CD4-positive, CD25-positive, alpha-beta regulatory T cell (primary cell): ENCODE measurements at regions not wholly inside any gene's neighbourhood (a gene's known extent, or its start where the extent isn't known, plus 50 kb on each side); places are given as distances from the start of the nearest gene placed in this dataset.

Experiments
- ATAC-seq, 2 donors: fragments of 150-1000 bp; cut with Tn5 transposase; one replicate each; pipeline ENCODE4 v1.10.0; 2021; ENCODE audit warnings: low read depth in 2 of 2, moderate number of reproducible peaks in 2 of 2, moderate library complexity in 1 of 2
- DNase-seq, 3 donors: peaks; one replicate each; pipeline versions ENCODE4 v3.0.0 to v3.0.0-alpha.2; 2012 to 2022; ENCODE audit warnings: mixed read lengths in 1 of 3
- H3K27ac ChIP-seq: one replicate; pipeline ENCODE4 v1.7.0; 2013; ENCODE audit warnings: mild to moderate bottlenecking, low read length; ENCODE audit not compliant: insufficient read depth, poor library complexity, severe bottlenecking
- H3K27me3 ChIP-seq: one replicate; pipeline ENCODE4 v1.7.0; 2013; ENCODE audit warnings: low read length; ENCODE audit not compliant: control insufficient read depth, insufficient read depth
- H3K36me3 ChIP-seq: one replicate; pipeline ENCODE4 v1.7.0; 2013; ENCODE audit warnings: mild to moderate bottlenecking, low read length, moderate library complexity; ENCODE audit not compliant: control insufficient read depth, insufficient read depth
- H3K4me1 ChIP-seq: 2 replicates; pipeline ENCODE4 v1.7.0; 2013; ENCODE audit warnings: mild to moderate bottlenecking, low read length; ENCODE audit not compliant: insufficient read depth, control insufficient read depth, poor library complexity, severe bottlenecking
- H3K4me3 ChIP-seq: one replicate; pipeline ENCODE4 v1.7.0; 2013; ENCODE audit warnings: low read depth, mild to moderate bottlenecking, low read length, moderate library complexity
- H3K9me3 ChIP-seq, 2 experiments: 1 replicate in 1 of 2; 2 replicates in 1 of 2; pipeline ENCODE4 v1.7.0; 2013; ENCODE audit warnings: low read length in 2 of 2, mild to moderate bottlenecking in 1 of 2, moderate library complexity in 1 of 2; ENCODE audit not compliant: control insufficient read depth in 2 of 2
- H3K27ac Mint-ChIP-seq, 3 donors: one replicate each; pipeline ENCODE4 v1.8.0; 2020 to 2022; ENCODE audit warnings: mild to moderate bottlenecking in 3 of 3, mixed read lengths in 3 of 3, moderate library complexity in 2 of 3
- H3K27me3 Mint-ChIP-seq: one replicate; pipeline ENCODE4 v1.8.0; 2022; ENCODE audit warnings: mild to moderate bottlenecking, mixed read lengths
- H3K36me3 Mint-ChIP-seq: one replicate; pipeline ENCODE4 v1.8.0; 2020; ENCODE audit warnings: mixed read lengths
- H3K4me1 Mint-ChIP-seq, 4 donors: one replicate each; pipeline ENCODE4 v1.8.0; 2020 to 2022; ENCODE audit warnings: mixed read lengths in 4 of 4, mild to moderate bottlenecking in 1 of 4
- H3K4me3 Mint-ChIP-seq, 4 donors: one replicate each; pipeline ENCODE4 v1.8.0; 2020 to 2022; ENCODE audit warnings: mild to moderate bottlenecking in 4 of 4, mixed read lengths in 4 of 4, moderate library complexity in 3 of 4
- H3K9me3 Mint-ChIP-seq, 7 donors: one replicate each; pipeline ENCODE4 v1.8.0; 2020 to 2022; ENCODE audit warnings: mixed read lengths in 7 of 7, mild to moderate bottlenecking in 3 of 7, moderate library complexity in 2 of 7

GRCh38 chr14:94690486-94690885 lies 78.3 kb downstream of the SERPINA3 start:
- Mint-ChIP-seq H3K36me3 (no peaks in the 10 kb centered on the region), H3K27me3 (peaks cover 5% of the 10 kb centered on the region), H3K4me1 (peaks cover 0 to 3% (median 1%) of the 10 kb centered on the region in 4 donors), H3K27ac (no peak overlapping the region), H3K4me3 (no peak overlapping the region), H3K9me3 (peaks cover 0 to 3% (median 0%) of the 10 kb centered on the region in 7 donors)
- H3K4me1 ChIP-seq = no peaks in the 10 kb centered on the region
- no peak overlapping the region for H3K4me3 ChIP-seq
- no peaks in the 10 kb centered on the region for H3K9me3 ChIP-seq
- no peaks in the 10 kb centered on the region for H3K27me3 ChIP-seq
- no peaks in the 10 kb centered on the region for H3K36me3 ChIP-seq
- ATAC-seq (no peak), DNase-seq (no peak)
- no peak overlapping the region for H3K27ac ChIP-seq

GRCh38 chr14:94689985-94690400 lies 77.8 kb downstream of the SERPINA3 start:
- Histone ChIP-seq H3K27ac (no peak overlapping the region), H3K36me3 (no peaks in the 10 kb centered on the region), H3K4me3 (no peak overlapping the region), H3K9me3 (no peaks in the 10 kb centered on the region), H3K4me1 (no peaks in the 10 kb centered on the region), H3K27me3 (no peaks in the 10 kb centered on the region)
- Mint-ChIP-seq H3K4me3 (no peak overlapping the region), H3K4me1 (peaks cover 0 to 3% (median 1%) of the 10 kb centered on the region in 4 donors), H3K27me3 (peaks cover 5% of the 10 kb centered on the region), H3K9me3 (peaks cover 0 to 3% (median 0%) of the 10 kb centered on the region in 7 donors), H3K36me3 (no peaks in the 10 kb centered on the region), H3K27ac (peak overlapping the region in 1 of 3 donors; percentile 78)
- ATAC-seq (no peak), DNase-seq (no peak)

- peak in 1 of 3 donors; percentile 23 for DNase-seq
- Histone ChIP-seq H3K27ac (no peak overlapping the region), H3K27me3 (no peaks in the 10 kb centered on the region), H3K4me1 (no peaks in the 10 kb centered on the region), H3K9me3 (no peaks in the 10 kb centered on the region), H3K36me3 (no peaks in the 10 kb centered on the region), H3K4me3 (no peak overlapping the region)
- Mint-ChIP-seq H3K27ac (peak overlapping the region in 1 of 3 donors; percentile 62), H3K27me3 (peaks cover 5% of the 10 kb centered on the region), H3K9me3 (peaks cover 0 to 3% (median 0%) of the 10 kb centered on the region in 7 donors), H3K4me1 (peaks cover 0 to 3% (median 1%) of the 10 kb centered on the region in 4 donors), H3K4me3 (no peak overlapping the region), H3K36me3 (no peaks in the 10 kb centered on the region)
- peak in 1 of 2 donors; percentile 49 for ATAC-seq
Observed at GRCh38 chr14:94689218-94689984, 77.2 kb downstream of the SERPINA3 start.

GRCh38 chr14:94686511-94687160 lies 74.4 kb downstream of the SERPINA3 start:
- ATAC-seq = no peak
- DNase-seq = no peak
- H3K27me3 Mint-ChIP-seq = peaks cover 5% of the 10 kb centered on the region
- peaks cover 0 to 3% (median 1%) of the 10 kb centered on the region in 4 donors for H3K4me1 Mint-ChIP-seq
- H3K4me3 ChIP-seq = no peak overlapping the region
- no peaks in the 10 kb centered on the region for H3K4me1 ChIP-seq
- no peak overlapping the region for H3K27ac Mint-ChIP-seq
- no peak overlapping the region for H3K4me3 Mint-ChIP-seq
- no peaks in the 10 kb centered on the region for H3K9me3 ChIP-seq
- H3K36me3 Mint-ChIP-seq = no peaks in the 10 kb centered on the region
- H3K36me3 ChIP-seq = no peaks in the 10 kb centered on the region
- H3K9me3 Mint-ChIP-seq = peaks cover 0 to 1% (median 0%) of the 10 kb centered on the region in 7 donors
- H3K27me3 ChIP-seq = no peaks in the 10 kb centered on the region
- H3K27ac ChIP-seq = no peak overlapping the region

GRCh38 chr14:94685681-94686485 lies 73.7 kb downstream of the SERPINA3 start:
- peaks cover 0 to 3% (median 1%) of the 10 kb centered on the region in 4 donors for H3K4me1 Mint-ChIP-seq
- H3K36me3 Mint-ChIP-seq = no peaks in the 10 kb centered on the region
- H3K27me3 Mint-ChIP-seq = peaks cover 5% of the 10 kb centered on the region
- no peak overlapping the region for H3K4me3 ChIP-seq
- no peak overlapping the region for H3K27ac Mint-ChIP-seq
- H3K9me3 ChIP-seq = no peaks in the 10 kb centered on the region
- H3K27me3 ChIP-seq = no peaks in the 10 kb centered on the region
- no peak overlapping the region for H3K27ac ChIP-seq
- no peaks in the 10 kb centered on the region for H3K4me1 ChIP-seq
- DNase-seq (no peak), ATAC-seq (no peak)
- H3K4me3 Mint-ChIP-seq = no peak overlapping the region
- H3K36me3 ChIP-seq = no peaks in the 10 kb centered on the region
- H3K9me3 Mint-ChIP-seq = peaks cover 0 to 1% (median 0%) of the 10 kb centered on the region in 7 donors

GRCh38 chr14:94685166-94685581 lies 73.0 kb downstream of the SERPINA3 start:
- ATAC-seq (no peak), DNase-seq (no peak)
- H3K4me1 ChIP-seq = no peaks in the 10 kb centered on the region
- Mint-ChIP-seq H3K36me3 (no peaks in the 10 kb centered on the region), H3K4me3 (no peak overlapping the region), H3K27me3 (peaks cover 5% of the 10 kb centered on the region), H3K27ac (no peak overlapping the region), H3K9me3 (peaks cover 0 to 1% (median 0%) of the 10 kb centered on the region in 7 donors), H3K4me1 (peaks cover 0 to 3% (median 1%) of the 10 kb centered on the region in 4 donors)
- H3K9me3 ChIP-seq = no peaks in the 10 kb centered on the region
- no peaks in the 10 kb centered on the region for H3K27me3 ChIP-seq
- no peak overlapping the region for H3K27ac ChIP-seq
- no peak overlapping the region for H3K4me3 ChIP-seq
- H3K36me3 ChIP-seq = no peaks in the 10 kb centered on the region

GRCh38 chr14:94682736-94683135 lies 70.5 kb downstream of the SERPINA3 start:
- DNase-seq = no peak
- Mint-ChIP-seq H3K36me3 (no peaks in the 10 kb centered on the region), H3K27ac (no peak overlapping the region), H3K4me3 (no peak overlapping the region), H3K4me1 (no peaks in the 10 kb centered on the region), H3K27me3 (no peaks in the 10 kb centered on the region), H3K9me3 (peaks cover 0 to 3% (median 0%) of the 10 kb centered on the region in 7 donors)
- ATAC-seq = no peak
- Histone ChIP-seq H3K9me3 (no peaks in the 10 kb centered on the region), H3K4me3 (no peak overlapping the region), H3K4me1 (no peaks in the 10 kb centered on the region), H3K27ac (no peak overlapping the region), H3K27me3 (no peaks in the 10 kb centered on the region), H3K36me3 (no peaks in the 10 kb centered on the region)
